A172 (cell line): ENCODE measurements at regions not wholly inside any gene's neighbourhood (a gene's known extent, or its start where the extent isn't known, plus 50 kb on each side); places are given as distances from the start of the nearest gene placed in this dataset.

Experiments
- DNase-seq: peaks from one replicate; pipeline ENCODE4 v3.0.0-alpha.2; 2015; ENCODE audit warnings: low spot score

GRCh38 chr2:2993172-2993692 is 384.4 kb downstream of the EIPR1 start:
- DNase-seq = no peak

- DNase-seq = no peak
These were observed 385.0 kb downstream of the EIPR1 start for GRCh38 chr2:2992634-2993033.

- no peak for DNase-seq
These were observed 392.6 kb downstream of the EIPR1 start for GRCh38 chr2:2985020-2985419.

GRCh38 chr2:2981000-2981399 is 396.6 kb downstream of the EIPR1 start:
- DNase-seq = no peak

- DNase-seq = no peak
These were observed 402.6 kb downstream of the EIPR1 start for GRCh38 chr2:2974982-2975381.

- no peak for DNase-seq
These were observed 417.0 kb downstream of the EIPR1 start for GRCh38 chr2:2960441-2961133.

- DNase-seq = no peak
These were observed 427.1 kb downstream of the EIPR1 start for GRCh38 chr2:2950403-2950952.

GRCh38 chr2:2947406-2947805 is 430.2 kb downstream of the EIPR1 start:
- DNase-seq = no peak

- DNase-seq = no peak
These were observed 434.7 kb downstream of the EIPR1 start for GRCh38 chr2:2942906-2943305.

- no peak for DNase-seq
These were observed 435.4 kb downstream of the EIPR1 start for GRCh38 chr2:2942225-2942624.

GRCh38 chr2:2941205-2941604 is 436.4 kb downstream of the EIPR1 start:
- no peak for DNase-seq

GRCh38 chr2:2940702-2941101 is 436.9 kb downstream of the EIPR1 start:
- no peak for DNase-seq

GRCh38 chr2:2940061-2940460 is 437.6 kb downstream of the EIPR1 start:
- DNase-seq = no peak

- DNase-seq = no peak
These were observed 438.4 kb downstream of the EIPR1 start for GRCh38 chr2:2939078-2939795.

GRCh38 chr2:2938481-2938880 is 439.1 kb downstream of the EIPR1 start:
- DNase-seq = no peak

- DNase-seq = no peak
These were observed 442.0 kb downstream of the EIPR1 start for GRCh38 chr2:2935445-2936149.

- no peak for DNase-seq
These were observed 444.2 kb downstream of the EIPR1 start for GRCh38 chr2:2933426-2933825.

GRCh38 chr2:2932692-2933305 is 444.8 kb downstream of the EIPR1 start:
- no peak for DNase-seq

- DNase-seq = no peak
These were observed 445.4 kb downstream of the EIPR1 start for GRCh38 chr2:2932189-2932588.

GRCh38 chr2:2931318-2932075 is 446.1 kb downstream of the EIPR1 start:
- no peak for DNase-seq

- DNase-seq = no peak
These were observed 446.8 kb downstream of the EIPR1 start for GRCh38 chr2:2930841-2931240.
